ENCODE measurements at regions not wholly inside any gene's neighbourhood (a gene's known extent, or its start where the extent isn't known, plus 50 kb on each side); places are given as distances from the start of the nearest gene placed in this dataset.

GRCh38 chr1:57551476-57551875 lies 127.6 kb upstream of the DAB1 start:
- TF ChIP-seq CTCF (IDR thresholded peaks at IDR 0.05; ENCODE audit: borderline replicate concordance, extremely low read depth, insufficient read depth) = no peak
- Histone ChIP-seq H3K27me3 (ENCODE audit: control insufficient read depth, insufficient read depth, low read length) (no peaks in the 10 kb centered on the region), H3K4me1 (ENCODE audit: control insufficient read depth in 2 of 3, insufficient read depth in 2 of 3, low read depth in 1 of 3, low read length in 3 of 3) (no peaks in the 10 kb centered on the region), H3K27ac (ENCODE audit: low read depth in 2 of 2, low read length in 2 of 2) (no peak overlapping the region), H3K9ac (ENCODE audit: low read length in 3 of 3) (no peak overlapping the region), H3K4me3 (ENCODE audit: low read length in 3 of 3) (no peak overlapping the region), H3K9me3 (ENCODE audit: control insufficient read depth in 2 of 3, insufficient read depth in 1 of 3, low read length in 3 of 3) (no peaks in the 10 kb centered on the region), H3K36me3 (ENCODE audit: control insufficient read depth in 2 of 3, insufficient read depth in 3 of 3, low read length in 3 of 3) (no peaks in the 10 kb centered on the region)
- intact Hi-C loops (cut with DNase I) = no loop called here
- FAIRE-seq (no peak), DNase-seq (peak in 1 of 5 donors; percentile 9)

- Histone ChIP-seq H3K27me3 (ENCODE audit: control insufficient read depth, insufficient read depth, low read length) (no peaks in the 10 kb centered on the region), H3K4me1 (ENCODE audit: control insufficient read depth in 2 of 3, insufficient read depth in 2 of 3, low read depth in 1 of 3, low read length in 3 of 3) (no peaks in the 10 kb centered on the region), H3K9ac (ENCODE audit: low read length in 3 of 3) (no peak overlapping the region), H3K9me3 (ENCODE audit: control insufficient read depth in 2 of 3, insufficient read depth in 1 of 3, low read length in 3 of 3) (no peaks in the 10 kb centered on the region), H3K36me3 (ENCODE audit: control insufficient read depth in 2 of 3, insufficient read depth in 3 of 3, low read length in 3 of 3) (no peaks in the 10 kb centered on the region), H3K4me3 (ENCODE audit: low read length in 3 of 3) (no peak overlapping the region), H3K27ac (ENCODE audit: low read depth in 2 of 2, low read length in 2 of 2) (no peak overlapping the region)
- FAIRE-seq (no peak), DNase-seq (no peak)
- TF ChIP-seq CTCF (IDR thresholded peaks at IDR 0.05; ENCODE audit: borderline replicate concordance, extremely low read depth, insufficient read depth) = no peak
- intact Hi-C loops (cut with DNase I) = no loop called here
Measured at GRCh38 chr1:57550092-57550491, 126.2 kb upstream of the DAB1 start.

- H3K9ac ChIP-seq (ENCODE audit: low read length in 3 of 3) = no peak overlapping the region
- no peak overlapping the region for H3K27ac ChIP-seq (ENCODE audit: low read depth in 2 of 2, low read length in 2 of 2)
- no peak for FAIRE-seq
- no peaks in the 10 kb centered on the region for H3K4me1 ChIP-seq (ENCODE audit: control insufficient read depth in 2 of 3, insufficient read depth in 2 of 3, low read depth in 1 of 3, low read length in 3 of 3)
- no peak overlapping the region for H3K4me3 ChIP-seq (ENCODE audit: low read length in 3 of 3)
- no peak for TF ChIP-seq CTCF (IDR thresholded peaks at IDR 0.05; ENCODE audit: borderline replicate concordance, extremely low read depth, insufficient read depth)
- DNase-seq = no peak
- intact Hi-C loops (cut with DNase I) = no loop called here
- no peaks in the 10 kb centered on the region for H3K9me3 ChIP-seq (ENCODE audit: control insufficient read depth in 2 of 3, insufficient read depth in 1 of 3, low read length in 3 of 3)
- no peaks in the 10 kb centered on the region for H3K27me3 ChIP-seq (ENCODE audit: control insufficient read depth, insufficient read depth, low read length)
- H3K36me3 ChIP-seq (ENCODE audit: control insufficient read depth in 2 of 3, insufficient read depth in 3 of 3, low read length in 3 of 3) = no peaks in the 10 kb centered on the region
Measured at GRCh38 chr1:57549300-57549699, 125.4 kb upstream of the DAB1 start.
